Erythroblast (primary cell): ENCODE measurements at regions not wholly inside any gene's neighbourhood (a gene's known extent, or its start where the extent isn't known, plus 50 kb on each side); places are given as distances from the start of the nearest gene placed in this dataset.

ENCODE experiments used
- GATA1 ChIP-seq: IDR thresholded peaks from 2 replicates; pipeline ENCODE4 v1.6.1; 2011; ENCODE audit warnings: low read depth, mild to moderate bottlenecking, control low read depth, low read length, moderate library complexity
- POLR2A ChIP-seq: IDR thresholded peaks from 2 replicates; pipeline ENCODE4 v1.6.1; 2011; ENCODE audit warnings: mild to moderate bottlenecking, low read length

- TF ChIP-seq POLR2A, result no peak
- no peak for TF ChIP-seq GATA1
These were observed 595.1 kb downstream of the SNAPC1 start for GRCh38 chr14:62357362-62357761.
